ENCODE measurements at regions not wholly inside any gene's neighbourhood (a gene's known extent, or its start where the extent isn't known, plus 50 kb on each side); places are given as distances from the start of the nearest gene placed in this dataset.
A peak's percentile ranks its signal among the peaks of the same experiment; 100 is the strongest.

- peaks cover 0 to 12% (median 6%) of the 10 kb centered on the region in 9 donors for H3K9me3 Mint-ChIP-seq
- no peak overlapping the region for H3K27ac Mint-ChIP-seq
- H3K4me3 Mint-ChIP-seq: no peak overlapping the region
- POLR2A ChIA-PET: no interaction called here
- DNase-seq (no peak), ATAC-seq (no peak)
- no peaks in the 10 kb centered on the region for H3K36me3 Mint-ChIP-seq
- no peaks in the 10 kb centered on the region for H3K4me1 Mint-ChIP-seq
- no peaks in the 10 kb centered on the region for H3K27me3 Mint-ChIP-seq
Measured at GRCh38 chr18:43642727-43643330, 365.5 kb upstream of the SYT4 start.

- H3K4me3 Mint-ChIP-seq: no peak overlapping the region
- H3K27ac Mint-ChIP-seq: no peak overlapping the region
- no peak for ATAC-seq
- DNase-seq: no peak
- POLR2A ChIA-PET: no interaction called here
- no peaks in the 10 kb centered on the region for H3K36me3 Mint-ChIP-seq
- no peaks in the 10 kb centered on the region for H3K27me3 Mint-ChIP-seq
- no peaks in the 10 kb centered on the region for H3K4me1 Mint-ChIP-seq
- H3K9me3 Mint-ChIP-seq: peaks cover 0 to 28% (median 6%) of the 10 kb centered on the region in 9 donors
Measured at GRCh38 chr18:43648002-43648401, 370.7 kb upstream of the SYT4 start.

GRCh38 chr18:43649649-43650357 lies 372.5 kb upstream of the SYT4 start:
- H3K27me3 Mint-ChIP-seq: no peaks in the 10 kb centered on the region
- H3K27ac Mint-ChIP-seq: no peak overlapping the region
- DNase-seq (no peak), ATAC-seq (no peak)
- no peak overlapping the region for H3K4me3 Mint-ChIP-seq
- H3K36me3 Mint-ChIP-seq: no peaks in the 10 kb centered on the region
- POLR2A ChIA-PET: no interaction called here
- no peaks in the 10 kb centered on the region for H3K4me1 Mint-ChIP-seq
- H3K9me3 Mint-ChIP-seq: peaks cover 1 to 28% (median 11%) of the 10 kb centered on the region in 9 donors

- H3K27ac Mint-ChIP-seq: no peak overlapping the region
- POLR2A ChIA-PET: no interaction called here
- H3K9me3 Mint-ChIP-seq: peaks cover 2 to 28% (median 11%) of the 10 kb centered on the region in 9 donors
- no peaks in the 10 kb centered on the region for H3K4me1 Mint-ChIP-seq
- no peaks in the 10 kb centered on the region for H3K36me3 Mint-ChIP-seq
- no peaks in the 10 kb centered on the region for H3K27me3 Mint-ChIP-seq
- no peak for DNase-seq
- H3K4me3 Mint-ChIP-seq: no peak overlapping the region
- ATAC-seq: no peak
Measured at GRCh38 chr18:43650426-43650825, 373.1 kb upstream of the SYT4 start.

- DNase-seq (no peak), ATAC-seq (no peak)
- H3K27ac Mint-ChIP-seq: no peak overlapping the region
- H3K4me3 Mint-ChIP-seq: no peak overlapping the region
- H3K36me3 Mint-ChIP-seq: no peaks in the 10 kb centered on the region
- H3K9me3 Mint-ChIP-seq: peaks cover 2 to 28% (median 11%) of the 10 kb centered on the region in 9 donors
- POLR2A ChIA-PET: no interaction called here
- no peaks in the 10 kb centered on the region for H3K4me1 Mint-ChIP-seq
- H3K27me3 Mint-ChIP-seq: no peaks in the 10 kb centered on the region
Measured at GRCh38 chr18:43651057-43651456, 373.8 kb upstream of the SYT4 start.

GRCh38 chr18:43656547-43656946 lies 379.3 kb upstream of the SYT4 start:
- Mint-ChIP-seq H3K27ac (no peak overlapping the region), H3K4me3 (no peak overlapping the region), H3K4me1 (no peaks in the 10 kb centered on the region), H3K36me3 (no peaks in the 10 kb centered on the region), H3K27me3 (no peaks in the 10 kb centered on the region), H3K9me3 (peaks cover 2 to 21% (median 7%) of the 10 kb centered on the region in 9 donors)
- DNase-seq (no peak), ATAC-seq (no peak)
- POLR2A ChIA-PET: no interaction called here

GRCh38 chr18:43661570-43661969 lies 384.3 kb upstream of the SYT4 start:
- no peaks in the 10 kb centered on the region for H3K4me1 Mint-ChIP-seq
- POLR2A ChIA-PET: no interaction called here
- H3K36me3 Mint-ChIP-seq: no peaks in the 10 kb centered on the region
- H3K4me3 Mint-ChIP-seq: no peak overlapping the region
- peaks cover 0 to 17% (median 0%) of the 10 kb centered on the region in 9 donors for H3K9me3 Mint-ChIP-seq
- ATAC-seq: no peak
- H3K27me3 Mint-ChIP-seq: no peaks in the 10 kb centered on the region
- no peak for DNase-seq
- H3K27ac Mint-ChIP-seq: no peak overlapping the region

GRCh38 chr18:43662657-43663056 lies 385.4 kb upstream of the SYT4 start:
- ATAC-seq (no peak), DNase-seq (no peak)
- H3K27ac Mint-ChIP-seq: no peak overlapping the region
- POLR2A ChIA-PET: no interaction called here
- peaks cover 0 to 17% (median 0%) of the 10 kb centered on the region in 9 donors for H3K9me3 Mint-ChIP-seq
- no peaks in the 10 kb centered on the region for H3K27me3 Mint-ChIP-seq
- H3K36me3 Mint-ChIP-seq: no peaks in the 10 kb centered on the region
- H3K4me3 Mint-ChIP-seq: no peak overlapping the region
- H3K4me1 Mint-ChIP-seq: no peaks in the 10 kb centered on the region

- Mint-ChIP-seq H3K4me3 (no peak overlapping the region), H3K36me3 (no peaks in the 10 kb centered on the region), H3K27ac (no peak overlapping the region), H3K9me3 (peaks cover 0 to 17% (median 0%) of the 10 kb centered on the region in 9 donors), H3K4me1 (no peaks in the 10 kb centered on the region), H3K27me3 (no peaks in the 10 kb centered on the region)
- POLR2A ChIA-PET: no interaction called here
- no peak for DNase-seq
- ATAC-seq: no peak
Measured at GRCh38 chr18:43663159-43663558, 385.9 kb upstream of the SYT4 start.

GRCh38 chr18:43664487-43665008 lies 387.3 kb upstream of the SYT4 start:
- POLR2A ChIA-PET: no interaction called here
- peak overlapping the region in 1 of 10 donors; percentile 24 for H3K27ac Mint-ChIP-seq
- DNase-seq (no peak), ATAC-seq (no peak)
- H3K4me3 Mint-ChIP-seq: no peak overlapping the region
- H3K27me3 Mint-ChIP-seq: no peaks in the 10 kb centered on the region
- peaks cover 0 to 13% (median 0%) of the 10 kb centered on the region in 9 donors for H3K9me3 Mint-ChIP-seq
- no peaks in the 10 kb centered on the region for H3K36me3 Mint-ChIP-seq
- no peaks in the 10 kb centered on the region for H3K4me1 Mint-ChIP-seq

- Mint-ChIP-seq H3K27me3 (no peaks in the 10 kb centered on the region), H3K4me1 (no peaks in the 10 kb centered on the region), H3K36me3 (no peaks in the 10 kb centered on the region), H3K27ac (no peak overlapping the region), H3K4me3 (no peak overlapping the region), H3K9me3 (peaks cover 0 to 13% (median 0%) of the 10 kb centered on the region in 9 donors)
- POLR2A ChIA-PET: no interaction called here
- DNase-seq (no peak), ATAC-seq (no peak)
Measured at GRCh38 chr18:43665105-43665788, 388.0 kb upstream of the SYT4 start.

- Mint-ChIP-seq H3K27me3 (no peaks in the 10 kb centered on the region), H3K36me3 (no peaks in the 10 kb centered on the region)
- POLR2A ChIA-PET: no interaction called here
Measured at GRCh38 chr18:43668866-43669265, 391.6 kb upstream of the SYT4 start.

GRCh38 chr18:43671431-43671830 lies 394.1 kb upstream of the SYT4 start:
- ATAC-seq (no peak), DNase-seq (no peak)
- Mint-ChIP-seq H3K27ac (no peak overlapping the region), H3K9me3 (peaks cover 0 to 16% (median 3%) of the 10 kb centered on the region in 9 donors), H3K4me1 (no peaks in the 10 kb centered on the region), H3K27me3 (no peaks in the 10 kb centered on the region), H3K36me3 (no peaks in the 10 kb centered on the region), H3K4me3 (no peak overlapping the region)
- POLR2A ChIA-PET: no interaction called here

More at GRCh38 chr18:43668866-43669265, 391.6 kb upstream of the SYT4 start:
- no peak overlapping the region for H3K4me3 Mint-ChIP-seq
- ATAC-seq (no peak), DNase-seq (no peak)
- peaks cover 0 to 13% (median 0%) of the 10 kb centered on the region in 9 donors for H3K9me3 Mint-ChIP-seq
- no peaks in the 10 kb centered on the region for H3K4me1 Mint-ChIP-seq
- no peak overlapping the region for H3K27ac Mint-ChIP-seq
